Esophagus muscularis mucosa (tissue), 4 donors: ENCODE measurements at regions not wholly inside any gene's neighbourhood (a gene's known extent, or its start where the extent isn't known, plus 50 kb on each side); places are given as distances from the start of the nearest gene placed in this dataset.
"Not testable (repeated sequence)": the region's sequence is repeated elsewhere in the genome, so short reads cannot be mapped to it uniquely, and the experiment has no call there.

ENCODE experiments used
- DNase-seq: peaks from one replicate; pipeline ENCODE4 v3.0.0-alpha.2; 2017; ENCODE audit errors: extremely low spot score
- H3K27ac ChIP-seq, 4 donors: fragments of 200-600 bp; sonication (generic); replicated peaks in 1 of 4; 1 replicate in 3 of 4; 2 replicates in 1 of 4; pipeline ENCODE4 v1.5.1; 2016 to 2019; ENCODE audit warnings: mild to moderate bottlenecking in 1 of 4
- H3K27me3 ChIP-seq, 4 donors: fragments of 200-600 bp; sonication (generic); one replicate each; pipeline versions ENCODE4 v1.5.1 to v1.6.0; 2016 to 2019
- H3K36me3 ChIP-seq, 4 donors: fragments of 200-600 bp; sonication (generic); one replicate each; pipeline ENCODE4 v1.5.1; 2016 to 2019
- H3K4me1 ChIP-seq, 4 donors: fragments of 200-600 bp; sonication (generic); one replicate each; pipeline ENCODE4 v1.5.1; 2016 to 2019
- H3K4me3 ChIP-seq, 4 donors: fragments of 200-600 bp; sonication (generic); 1 replicate in 2 of 4; 2 replicates in 2 of 4; pipeline ENCODE4 v1.5.1; 2016 to 2019; ENCODE audit warnings: mild to moderate bottlenecking in 4 of 4, moderate library complexity in 1 of 4
- H3K9me3 ChIP-seq, 4 donors: fragments of 200-600 bp; sonication (generic); 1 replicate in 3 of 4; 2 replicates in 1 of 4; pipeline ENCODE4 v1.5.1; 2016 to 2019
- EP300 ChIP-seq: sonication (generic); formaldehyde crosslinking; IDR thresholded peaks from one replicate; pipeline ENCODE4 v1.6.1; 2017; ENCODE audit warnings: antibody characterized with exemption
- POLR2A ChIP-seq: fragments of 450-650 bp; IDR thresholded peaks from one replicate; pipeline ENCODE4 v1.6.1; 2017; ENCODE audit warnings: antibody characterized with exemption, moderate library complexity, mild to moderate bottlenecking, low read depth
- POLR2AphosphoS5 ChIP-seq, 2 donors: sonication (generic); formaldehyde crosslinking; IDR thresholded peaks; one replicate each; pipeline ENCODE4 v1.6.1; 2017; ENCODE audit warnings: antibody characterized with exemption in 2 of 2
- WGBS: methylation state at CpG from one replicate; pipeline ENCODE4 v1.1.5; 2018; 5-methylcytosine and 5-hydroxymethylcytosine counted together
- intact Hi-C: fragments of 100-400 bp; cut with DNase I; formaldehyde crosslinking; loops from one replicate; pipeline ENCODE4 v1.15.1; 2023
- TF ChIP-seq, protein P1 (sequence below), 3 experiments: fragments of 200-600 bp in 2 of 3; fragments of 450-650 bp in 1 of 3; sonication (generic) in 2 of 3; IDR thresholded peaks; one replicate each; pipeline ENCODE4 v1.5.1; 2017 to 2019; ENCODE audit warnings: antibody characterized with exemption in 3 of 3, mild to moderate bottlenecking in 2 of 3, moderate library complexity in 1 of 3

DNA sequence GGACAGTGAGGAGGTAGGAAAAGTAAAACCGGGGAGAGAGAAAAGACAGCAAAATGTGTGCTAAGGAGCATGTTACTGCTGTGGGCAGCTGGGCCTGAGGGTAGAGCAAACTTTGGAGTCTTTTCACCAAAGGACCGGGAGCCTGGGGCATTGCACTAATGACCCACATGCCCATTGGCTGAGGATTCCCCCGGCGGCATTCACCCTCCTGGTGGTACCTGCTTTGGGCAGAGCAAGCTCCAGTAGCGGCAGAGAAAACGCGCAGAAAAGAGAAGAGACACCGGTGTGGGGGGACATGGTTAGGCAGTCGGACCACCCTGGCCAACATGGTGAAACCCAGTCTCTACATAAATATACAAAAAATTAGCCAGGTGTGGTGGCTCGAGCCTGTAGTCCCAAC, 83.4 kb upstream of the ESRRB start:
- TF ChIP-seq, protein P1, sequence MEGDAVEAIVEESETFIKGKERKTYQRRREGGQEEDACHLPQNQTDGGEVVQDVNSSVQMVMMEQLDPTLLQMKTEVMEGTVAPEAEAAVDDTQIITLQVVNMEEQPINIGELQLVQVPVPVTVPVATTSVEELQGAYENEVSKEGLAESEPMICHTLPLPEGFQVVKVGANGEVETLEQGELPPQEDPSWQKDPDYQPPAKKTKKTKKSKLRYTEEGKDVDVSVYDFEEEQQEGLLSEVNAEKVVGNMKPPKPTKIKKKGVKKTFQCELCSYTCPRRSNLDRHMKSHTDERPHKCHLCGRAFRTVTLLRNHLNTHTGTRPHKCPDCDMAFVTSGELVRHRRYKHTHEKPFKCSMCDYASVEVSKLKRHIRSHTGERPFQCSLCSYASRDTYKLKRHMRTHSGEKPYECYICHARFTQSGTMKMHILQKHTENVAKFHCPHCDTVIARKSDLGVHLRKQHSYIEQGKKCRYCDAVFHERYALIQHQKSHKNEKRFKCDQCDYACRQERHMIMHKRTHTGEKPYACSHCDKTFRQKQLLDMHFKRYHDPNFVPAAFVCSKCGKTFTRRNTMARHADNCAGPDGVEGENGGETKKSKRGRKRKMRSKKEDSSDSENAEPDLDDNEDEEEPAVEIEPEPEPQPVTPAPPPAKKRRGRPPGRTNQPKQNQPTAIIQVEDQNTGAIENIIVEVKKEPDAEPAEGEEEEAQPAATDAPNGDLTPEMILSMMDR (IDR thresholded peaks at IDR 0.05) = no peak
- TF ChIP-seq EP300 (no peak), POLR2A (no peak), POLR2AphosphoS5 (IDR thresholded peaks at IDR 0.05) (no peak)
- H3K27me3 ChIP-seq = no peaks in the 10 kb centered on the region
- intact Hi-C loops = no loop called here
- H3K4me3 ChIP-seq = no peak overlapping the region
- no peaks in the 10 kb centered on the region for H3K9me3 ChIP-seq
- H3K4me1 ChIP-seq = no peaks in the 10 kb centered on the region
- H3K27ac ChIP-seq = no peak overlapping the region
- 91% methylated on average over 10 of the region's 10 CpGs for WGBS
- no peak for DNase-seq
- H3K36me3 ChIP-seq = no peaks in the 10 kb centered on the region

DNA sequence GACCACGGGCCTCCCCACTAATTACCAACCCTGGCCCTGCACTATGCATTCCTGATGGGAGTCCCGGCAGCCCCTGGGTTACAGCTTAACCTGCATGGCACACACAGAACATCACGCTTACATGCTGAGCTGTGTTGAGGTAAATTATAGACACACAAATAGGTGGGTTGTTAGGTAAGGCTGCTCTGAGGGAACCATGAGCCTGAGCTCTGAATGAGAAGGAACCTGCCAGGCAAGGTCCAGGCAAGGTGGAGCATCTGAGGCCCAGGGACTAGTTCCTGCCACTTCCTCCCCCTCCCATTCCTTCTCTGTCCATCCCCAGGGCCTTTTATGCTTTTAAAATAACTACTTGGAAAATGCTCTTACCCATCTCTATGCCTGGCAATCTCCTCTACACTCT, 82.7 kb upstream of the ESRRB start:
- H3K27me3 ChIP-seq = no peaks in the 10 kb centered on the region

DNA sequence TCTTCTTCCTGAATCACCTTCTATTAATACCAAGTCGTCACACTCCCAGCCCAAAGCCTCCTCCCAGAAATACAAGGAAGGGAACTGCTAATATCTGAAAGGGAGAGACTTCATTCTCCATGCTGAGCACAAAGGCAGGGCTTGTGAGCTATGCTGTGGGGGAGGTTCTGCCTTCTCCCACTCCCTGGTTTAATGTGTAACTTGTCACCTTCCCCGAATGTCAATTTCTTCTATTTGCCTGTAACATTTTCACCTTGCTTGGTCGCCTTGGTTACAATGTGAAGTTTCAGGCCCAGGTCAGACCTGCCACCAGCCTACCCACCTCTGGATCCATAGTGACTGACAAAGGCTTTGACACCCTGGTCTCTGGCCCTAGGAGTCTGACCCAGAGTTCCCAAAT, 82.0 kb upstream of the ESRRB start:
- no peaks in the 10 kb centered on the region for H3K27me3 ChIP-seq
- H3K9me3 ChIP-seq = no peaks in the 10 kb centered on the region
- no peaks in the 10 kb centered on the region for H3K4me1 ChIP-seq
- DNase-seq = no peak
- no peaks in the 10 kb centered on the region for H3K36me3 ChIP-seq
- 63% methylated on average over 3 of the region's 3 CpGs for WGBS
- H3K27ac ChIP-seq = no peak overlapping the region
- no peak overlapping the region for H3K4me3 ChIP-seq
- no peak for TF ChIP-seq EP300
- TF ChIP-seq POLR2A = no peak
- TF ChIP-seq, protein P1 (IDR thresholded peaks at IDR 0.05) = no peak
- TF ChIP-seq POLR2AphosphoS5 (IDR thresholded peaks at IDR 0.05) = no peak
- intact Hi-C loops = no loop called here

More for the DNA sequence above, 82.7 kb upstream of the ESRRB start:
- H3K4me1 ChIP-seq = no peaks in the 10 kb centered on the region
- DNase-seq = no peak
- TF ChIP-seq, protein P1 (IDR thresholded peaks at IDR 0.05) = no peak
- H3K27ac ChIP-seq = no peak overlapping the region
- H3K36me3 ChIP-seq = no peaks in the 10 kb centered on the region
- no peak overlapping the region for H3K4me3 ChIP-seq
- H3K9me3 ChIP-seq = no peaks in the 10 kb centered on the region
- 97% methylated on average over 2 of the region's 3 CpGs for WGBS
- intact Hi-C loops = no loop called here

DNA sequence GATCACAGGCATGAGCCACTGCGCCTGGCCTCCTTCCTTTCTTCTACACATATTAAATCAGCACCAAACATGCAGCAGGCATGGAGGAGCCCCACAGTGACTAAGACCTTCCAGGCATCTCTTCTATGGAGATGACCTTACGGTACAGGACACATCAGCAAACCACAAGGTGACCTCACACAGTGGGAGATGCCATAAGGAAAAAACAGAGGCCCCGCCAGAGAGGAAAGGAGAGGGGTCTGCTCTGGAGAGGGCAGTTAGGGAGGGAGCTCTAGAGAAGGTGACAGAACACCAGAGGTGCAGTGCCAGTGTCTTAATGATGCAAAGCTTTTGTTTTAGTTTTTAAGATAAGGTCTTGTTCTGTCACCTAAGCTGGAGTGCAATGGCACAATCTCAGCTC, 81.1 kb upstream of the ESRRB start:
- no peaks in the 10 kb centered on the region for H3K27me3 ChIP-seq
- DNase-seq = no peak
- H3K27ac ChIP-seq = no peak overlapping the region
- H3K4me1 ChIP-seq = no peaks in the 10 kb centered on the region
- TF ChIP-seq POLR2A = no peak
- no peak for TF ChIP-seq EP300
- TF ChIP-seq, protein P1 (IDR thresholded peaks at IDR 0.05) = no peak
- no peak for TF ChIP-seq POLR2AphosphoS5 (IDR thresholded peaks at IDR 0.05)
- no peaks in the 10 kb centered on the region for H3K36me3 ChIP-seq
- 95% methylated on average over 3 of the region's 3 CpGs for WGBS
- H3K9me3 ChIP-seq = no peaks in the 10 kb centered on the region
- H3K4me3 ChIP-seq = no peak overlapping the region
- intact Hi-C loops = no loop called here

DNA sequence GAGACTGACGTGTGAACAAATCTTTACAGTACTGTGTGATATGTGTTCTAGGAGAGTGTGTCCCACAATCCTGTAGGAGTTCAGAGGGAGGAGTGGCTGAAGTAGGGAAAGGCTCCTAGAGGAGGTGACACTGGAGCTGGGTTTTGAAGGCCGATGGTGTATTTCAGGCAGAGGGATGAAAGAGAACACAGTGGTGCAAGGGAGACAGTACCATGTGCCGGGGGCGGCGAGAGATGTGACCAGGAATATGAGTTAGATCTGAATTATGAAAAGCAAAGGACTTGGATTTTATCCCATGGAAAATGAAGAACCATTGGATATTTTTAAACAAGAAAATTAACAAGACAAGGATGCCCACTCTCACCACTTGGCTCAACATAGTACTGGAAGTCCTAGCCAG, 77.0 kb upstream of the ESRRB start:
- intact Hi-C loops = no loop called here
- WGBS = 88% methylated on average over 5 of the region's 5 CpGs

DNA sequence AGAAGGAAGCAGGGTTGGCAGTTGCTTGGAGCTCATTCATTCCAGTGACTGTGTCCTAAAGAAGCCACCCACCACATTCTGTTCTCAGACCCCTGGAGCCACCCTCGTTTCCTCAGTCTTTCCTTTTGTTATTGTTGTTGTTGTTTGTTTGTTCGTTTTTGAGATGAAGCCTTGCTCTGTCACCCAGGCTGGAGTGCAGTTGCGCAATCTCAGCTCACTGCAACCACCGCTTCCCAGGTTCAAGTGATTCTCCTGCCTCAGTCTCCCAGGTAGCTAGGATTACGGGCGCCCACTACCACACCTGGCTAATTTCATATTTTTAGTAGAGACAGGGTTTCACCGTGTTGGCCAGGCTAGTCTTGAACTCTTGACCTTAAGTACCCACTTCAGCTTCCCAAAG, 72.7 kb upstream of the ESRRB start:
- DNase-seq = peak; percentile 64
- H3K4me3 ChIP-seq, intact Hi-C loops, H3K27me3 ChIP-seq, H3K4me1 ChIP-seq, H3K9me3 ChIP-seq, H3K36me3 ChIP-seq, H3K27ac ChIP-seq: not testable (repeated sequence)
- 84% methylated on average over 7 of the region's 7 CpGs for WGBS

More for the DNA sequence above, 77.0 kb upstream of the ESRRB start:
- Histone ChIP-seq H3K27ac (no peak overlapping the region), H3K9me3 (no peaks in the 10 kb centered on the region), H3K27me3 (no peaks in the 10 kb centered on the region), H3K4me3 (no peak overlapping the region), H3K36me3 (no peaks in the 10 kb centered on the region), H3K4me1 (no peaks in the 10 kb centered on the region)
- TF ChIP-seq POLR2AphosphoS5 (IDR thresholded peaks at IDR 0.05) (no peak), POLR2A (no peak), EP300 (no peak)
- no peak for DNase-seq
